ENCODE measurements at regions not wholly inside any gene's neighbourhood (a gene's known extent, or its start where the extent isn't known, plus 50 kb on each side); places are given as distances from the start of the nearest gene placed in this dataset.

- no peak for DNase-seq (ENCODE audit: low read depth)
- H3K4me3 ChIP-seq (ENCODE audit: low read depth, low read length), result no peak overlapping the region
- no peak for TF ChIP-seq CTCF (IDR thresholded peaks at IDR 0.05; ENCODE audit: insufficient read depth, low read depth, low read length, missing control alignments)
Observed at GRCh38 chr11:112523951-112524350, 263.3 kb upstream of the PLET1 start.

GRCh38 chr11:112524798-112525197 is 264.1 kb upstream of the PLET1 start:
- TF ChIP-seq CTCF (IDR thresholded peaks at IDR 0.05; ENCODE audit: insufficient read depth, low read depth, low read length, missing control alignments), result no peak
- no peak for DNase-seq (ENCODE audit: low read depth)
- H3K4me3 ChIP-seq (ENCODE audit: low read depth, low read length), result no peak overlapping the region

- TF ChIP-seq CTCF (IDR thresholded peaks at IDR 0.05; ENCODE audit: insufficient read depth, low read depth, low read length, missing control alignments), result no peak
- no peak for DNase-seq (ENCODE audit: low read depth)
- H3K4me3 ChIP-seq (ENCODE audit: low read depth, low read length), result no peak overlapping the region
Observed at GRCh38 chr11:112525270-112525669, 264.6 kb upstream of the PLET1 start.

GRCh38 chr11:112525844-112526590 is 265.4 kb upstream of the PLET1 start:
- TF ChIP-seq CTCF (IDR thresholded peaks at IDR 0.05; ENCODE audit: insufficient read depth, low read depth, low read length, missing control alignments), result no peak
- no peak for DNase-seq (ENCODE audit: low read depth)
- no peak overlapping the region for H3K4me3 ChIP-seq (ENCODE audit: low read depth, low read length)

GRCh38 chr11:112526699-112527416 is 266.2 kb upstream of the PLET1 start:
- TF ChIP-seq CTCF (IDR thresholded peaks at IDR 0.05; ENCODE audit: insufficient read depth, low read depth, low read length, missing control alignments), result no peak
- no peak for DNase-seq (ENCODE audit: low read depth)
- no peak overlapping the region for H3K4me3 ChIP-seq (ENCODE audit: low read depth, low read length)

GRCh38 chr11:112529071-112529470 is 268.4 kb upstream of the PLET1 start:
- H3K4me3 ChIP-seq (ENCODE audit: low read depth, low read length), result no peak overlapping the region
- DNase-seq (ENCODE audit: low read depth), result no peak
- no peak for TF ChIP-seq CTCF (IDR thresholded peaks at IDR 0.05; ENCODE audit: insufficient read depth, low read depth, low read length, missing control alignments)
